ENCODE measurements at regions not wholly inside any gene's neighbourhood (a gene's known extent, or its start where the extent isn't known, plus 50 kb on each side); places are given as distances from the start of the nearest gene placed in this dataset.

- TF ChIP-seq CTCF (IDR thresholded peaks at IDR 0.05; ENCODE audit: low read depth, low read length) (no peak), EZH2phosphoT487 (IDR thresholded peaks at IDR 0.05; ENCODE audit: low read depth) (no peak)
Measured at GRCh38 chr1:4319496-4319895, 334.9 kb upstream of the AJAP1 start.
